ENCODE measurements at regions not wholly inside any gene's neighbourhood (a gene's known extent, or its start where the extent isn't known, plus 50 kb on each side); places are given as distances from the start of the nearest gene placed in this dataset.
A peak's percentile ranks its signal among the peaks of the same experiment; 100 is the strongest.

DNA sequence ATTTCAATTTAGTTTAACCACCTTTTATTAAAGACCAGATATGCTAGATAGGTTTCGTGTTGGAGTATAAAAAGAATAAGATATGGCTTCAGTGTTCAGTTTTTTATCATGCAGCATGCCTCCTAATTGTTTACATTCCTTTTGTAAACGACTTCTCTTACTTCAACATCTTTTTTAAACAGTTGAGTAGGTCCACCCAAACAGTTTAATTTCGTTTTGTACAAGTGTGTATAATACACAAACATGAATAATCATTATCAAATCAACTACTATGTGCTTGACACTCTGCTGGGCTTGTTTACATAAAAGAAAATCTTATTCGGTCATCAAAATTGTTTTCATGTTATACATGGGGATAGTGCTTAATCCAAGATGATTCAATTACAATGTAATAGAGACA is 906.3 kb upstream of the ADGRL4 start:
- no peak for TF ChIP-seq EZH2phosphoT487 (conservative IDR thresholded peaks at IDR 0.05; ENCODE audit: low read length)
- TF ChIP-seq, protein P1, sequence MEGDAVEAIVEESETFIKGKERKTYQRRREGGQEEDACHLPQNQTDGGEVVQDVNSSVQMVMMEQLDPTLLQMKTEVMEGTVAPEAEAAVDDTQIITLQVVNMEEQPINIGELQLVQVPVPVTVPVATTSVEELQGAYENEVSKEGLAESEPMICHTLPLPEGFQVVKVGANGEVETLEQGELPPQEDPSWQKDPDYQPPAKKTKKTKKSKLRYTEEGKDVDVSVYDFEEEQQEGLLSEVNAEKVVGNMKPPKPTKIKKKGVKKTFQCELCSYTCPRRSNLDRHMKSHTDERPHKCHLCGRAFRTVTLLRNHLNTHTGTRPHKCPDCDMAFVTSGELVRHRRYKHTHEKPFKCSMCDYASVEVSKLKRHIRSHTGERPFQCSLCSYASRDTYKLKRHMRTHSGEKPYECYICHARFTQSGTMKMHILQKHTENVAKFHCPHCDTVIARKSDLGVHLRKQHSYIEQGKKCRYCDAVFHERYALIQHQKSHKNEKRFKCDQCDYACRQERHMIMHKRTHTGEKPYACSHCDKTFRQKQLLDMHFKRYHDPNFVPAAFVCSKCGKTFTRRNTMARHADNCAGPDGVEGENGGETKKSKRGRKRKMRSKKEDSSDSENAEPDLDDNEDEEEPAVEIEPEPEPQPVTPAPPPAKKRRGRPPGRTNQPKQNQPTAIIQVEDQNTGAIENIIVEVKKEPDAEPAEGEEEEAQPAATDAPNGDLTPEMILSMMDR (IDR thresholded peaks at IDR 0.05; ENCODE audit: insufficient read depth, low read length, poor library complexity, severe bottlenecking): no peak
- Histone ChIP-seq H3K4me2 (ENCODE audit: low read depth, low read length, poor library complexity, severe bottlenecking) (no peak overlapping the region), H3K27ac (ENCODE audit: low read depth, low read length) (no peak overlapping the region), H3F3A (ENCODE audit: insufficient read depth) (no peaks in the 10 kb centered on the region), H3K36me3 (ENCODE audit: low read length) (no peaks in the 10 kb centered on the region), H3K79me2 (ENCODE audit: insufficient read depth, low read length) (no peaks in the 10 kb centered on the region), H2AFZ (ENCODE audit: low read depth, low read length, severe bottlenecking) (no peak overlapping the region), H4K20me1 (ENCODE audit: low read depth, low read length) (no peaks in the 10 kb centered on the region), H3K9ac (ENCODE audit: low read length) (no peak overlapping the region), H3K9me3 (ENCODE audit: insufficient read depth, low read length) (no peaks in the 10 kb centered on the region), H3K4me3 (ENCODE audit: insufficient read depth, low read length, poor library complexity, severe bottlenecking) (no peak overlapping the region), H3K9me2 (replicated peaks; ENCODE audit: insufficient read depth, low read length) (no peaks in the 10 kb centered on the region), H3K27me3 (ENCODE audit: low read length) (no peaks in the 10 kb centered on the region)

DNA sequence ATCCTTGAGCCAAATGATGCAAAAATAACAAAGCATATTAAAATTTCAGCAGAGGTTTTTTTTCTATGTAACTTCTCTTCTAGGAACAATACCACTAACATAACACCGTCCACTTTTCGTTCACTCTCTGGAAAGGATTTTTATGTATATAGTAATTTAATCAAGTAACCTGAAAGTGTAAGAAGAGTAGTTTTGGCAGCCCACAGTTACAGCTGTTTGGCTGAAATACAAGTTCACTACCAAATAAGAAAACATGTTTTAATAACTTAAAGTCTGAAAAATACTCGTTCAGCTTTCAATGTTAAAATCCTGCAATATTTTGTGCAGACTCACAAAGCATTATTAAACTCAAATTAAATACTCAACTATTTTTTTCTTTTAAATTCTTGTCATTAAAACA is 896.8 kb upstream of the ADGRL4 start:
- H2AFZ ChIP-seq (ENCODE audit: low read depth, low read length, severe bottlenecking): no peak overlapping the region

DNA sequence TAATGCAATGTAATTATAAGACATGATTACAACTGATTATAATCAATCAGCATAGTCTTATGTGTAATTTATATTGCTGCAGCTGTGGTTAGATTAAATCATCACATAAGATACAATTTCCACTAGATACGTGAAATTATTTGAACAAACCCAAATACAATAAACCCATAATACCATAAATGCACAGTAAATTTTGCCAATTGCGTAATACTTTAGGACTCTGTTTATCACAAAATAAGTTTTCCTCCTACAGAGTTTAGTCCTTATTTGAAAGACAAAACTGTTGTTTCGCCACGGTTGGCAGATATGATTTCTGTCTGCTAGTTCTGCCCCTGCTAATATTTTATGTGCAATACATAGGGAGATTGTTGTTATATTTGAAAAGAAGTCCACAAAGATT is 895.9 kb upstream of the ADGRL4 start:
- H3F3A ChIP-seq (ENCODE audit: insufficient read depth): no peaks in the 10 kb centered on the region
- no peak overlapping the region for H3K9ac ChIP-seq (ENCODE audit: low read length)
- peak overlapping the region; percentile 43 for H2AFZ ChIP-seq (ENCODE audit: low read depth, low read length, severe bottlenecking)
- H3K27me3 ChIP-seq (ENCODE audit: low read length): no peaks in the 10 kb centered on the region
- H3K9me3 ChIP-seq (ENCODE audit: insufficient read depth, low read length): peaks cover 7% of the 10 kb centered on the region; the same call in 1 of the 2 replicates
- no peaks in the 10 kb centered on the region for H3K79me2 ChIP-seq (ENCODE audit: insufficient read depth, low read length)
- no peak for TF ChIP-seq EZH2phosphoT487 (conservative IDR thresholded peaks at IDR 0.05; ENCODE audit: low read length)
- TF ChIP-seq, protein P1 (IDR thresholded peaks at IDR 0.05; ENCODE audit: insufficient read depth, low read length, poor library complexity, severe bottlenecking): no peak
- H3K4me3 ChIP-seq (ENCODE audit: insufficient read depth, low read length, poor library complexity, severe bottlenecking): no peak overlapping the region
- H3K36me3 ChIP-seq (ENCODE audit: low read length): 0 out of 2 replicates have a peak, but pooled peaks cover 3% of the 10 kb centered on the region
- no peak overlapping the region for H3K4me2 ChIP-seq (ENCODE audit: low read depth, low read length, poor library complexity, severe bottlenecking)
- no peak overlapping the region for H3K27ac ChIP-seq (ENCODE audit: low read depth, low read length)
- H4K20me1 ChIP-seq (ENCODE audit: low read depth, low read length): no peaks in the 10 kb centered on the region
- no peaks in the 10 kb centered on the region for H3K9me2 ChIP-seq (replicated peaks; ENCODE audit: insufficient read depth, low read length)

More for the DNA sequence above, 896.8 kb upstream of the ADGRL4 start:
- Histone ChIP-seq H3K79me2 (ENCODE audit: insufficient read depth, low read length) (no peaks in the 10 kb centered on the region), H3K27ac (ENCODE audit: low read depth, low read length) (no peak overlapping the region), H3K27me3 (ENCODE audit: low read length) (no peaks in the 10 kb centered on the region), H3K4me2 (ENCODE audit: low read depth, low read length, poor library complexity, severe bottlenecking) (no peak overlapping the region), H3K9me3 (ENCODE audit: insufficient read depth, low read length) (peaks cover 7% of the 10 kb centered on the region; the same call in 1 of the 2 replicates), H4K20me1 (ENCODE audit: low read depth, low read length) (no peaks in the 10 kb centered on the region), H3K9ac (ENCODE audit: low read length) (no peak overlapping the region), H3F3A (ENCODE audit: insufficient read depth) (no peaks in the 10 kb centered on the region), H3K36me3 (ENCODE audit: low read length) (0 out of 2 replicates have a peak, but pooled peaks cover 3% of the 10 kb centered on the region), H3K9me2 (replicated peaks; ENCODE audit: insufficient read depth, low read length) (no peaks in the 10 kb centered on the region), H3K4me3 (ENCODE audit: insufficient read depth, low read length, poor library complexity, severe bottlenecking) (no peak overlapping the region)
- TF ChIP-seq, protein P1 (IDR thresholded peaks at IDR 0.05; ENCODE audit: insufficient read depth, low read length, poor library complexity, severe bottlenecking): no peak
- no peak for TF ChIP-seq EZH2phosphoT487 (conservative IDR thresholded peaks at IDR 0.05; ENCODE audit: low read length)

All from SU-DHL-6 (cell line).